Stomach (tissue), 4 donors: ENCODE measurements at regions not wholly inside any gene's neighbourhood (a gene's known extent, or its start where the extent isn't known, plus 50 kb on each side); places are given as distances from the start of the nearest gene placed in this dataset.

Source experiments
- POLR2A ChIP-seq, 4 donors: fragments of 450-650 bp; IDR thresholded peaks; one replicate each; pipeline ENCODE4 v1.6.1; 2016; ENCODE audit warnings: antibody characterized with exemption in 4 of 4, control low read depth in 2 of 4, mild to moderate bottlenecking in 1 of 4, moderate library complexity in 1 of 4
- TF ChIP-seq, protein P1 (sequence below), 7 experiments: fragments of 450-650 bp in 4 of 7; fragments of 200-600 bp in 3 of 7; sonication (generic) in 3 of 7; IDR thresholded peaks; one replicate each; pipeline ENCODE4 v1.5.1; 2016 to 2019; ENCODE audit warnings: antibody characterized with exemption in 7 of 7, control low read depth in 2 of 7, mild to moderate bottlenecking in 1 of 7

DNA sequence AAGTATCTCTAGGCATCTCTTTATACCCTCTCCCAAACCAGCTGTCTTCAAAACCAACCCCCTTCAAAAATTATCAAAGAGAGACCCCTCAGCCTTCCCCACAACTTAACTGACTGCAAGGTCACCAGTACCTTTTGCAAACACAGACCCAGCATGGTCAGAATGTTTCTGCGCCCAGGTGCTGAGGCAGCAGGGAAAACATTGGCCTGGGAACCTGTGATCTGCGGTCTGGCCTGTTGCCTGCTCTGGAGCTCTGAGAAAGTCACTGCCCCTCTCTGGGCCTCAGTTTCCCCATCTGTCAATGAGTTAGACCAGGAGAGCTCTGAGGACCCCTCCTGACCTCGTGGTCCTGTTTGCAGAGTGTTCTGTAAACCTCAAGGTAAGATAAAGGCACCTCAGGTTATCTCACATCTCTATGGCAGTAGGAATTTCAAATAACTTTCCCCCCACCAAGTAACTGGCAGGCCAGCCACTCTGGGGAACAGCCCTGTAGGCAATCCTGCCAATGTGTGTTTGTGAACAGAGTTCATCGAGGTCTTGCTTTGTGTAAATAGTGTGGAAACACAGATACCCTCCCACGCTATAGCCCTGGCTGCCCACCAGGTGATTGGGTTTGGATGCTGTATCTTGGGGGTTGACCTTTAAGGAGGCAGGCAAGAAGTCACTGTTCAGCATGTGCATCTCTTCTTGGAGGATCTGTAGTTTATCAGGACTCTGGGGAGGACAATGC, 50.0 kb upstream of the SMAD6 start:
- no peak for TF ChIP-seq POLR2A (IDR thresholded peaks at IDR 0.05)
- TF ChIP-seq, protein P1, sequence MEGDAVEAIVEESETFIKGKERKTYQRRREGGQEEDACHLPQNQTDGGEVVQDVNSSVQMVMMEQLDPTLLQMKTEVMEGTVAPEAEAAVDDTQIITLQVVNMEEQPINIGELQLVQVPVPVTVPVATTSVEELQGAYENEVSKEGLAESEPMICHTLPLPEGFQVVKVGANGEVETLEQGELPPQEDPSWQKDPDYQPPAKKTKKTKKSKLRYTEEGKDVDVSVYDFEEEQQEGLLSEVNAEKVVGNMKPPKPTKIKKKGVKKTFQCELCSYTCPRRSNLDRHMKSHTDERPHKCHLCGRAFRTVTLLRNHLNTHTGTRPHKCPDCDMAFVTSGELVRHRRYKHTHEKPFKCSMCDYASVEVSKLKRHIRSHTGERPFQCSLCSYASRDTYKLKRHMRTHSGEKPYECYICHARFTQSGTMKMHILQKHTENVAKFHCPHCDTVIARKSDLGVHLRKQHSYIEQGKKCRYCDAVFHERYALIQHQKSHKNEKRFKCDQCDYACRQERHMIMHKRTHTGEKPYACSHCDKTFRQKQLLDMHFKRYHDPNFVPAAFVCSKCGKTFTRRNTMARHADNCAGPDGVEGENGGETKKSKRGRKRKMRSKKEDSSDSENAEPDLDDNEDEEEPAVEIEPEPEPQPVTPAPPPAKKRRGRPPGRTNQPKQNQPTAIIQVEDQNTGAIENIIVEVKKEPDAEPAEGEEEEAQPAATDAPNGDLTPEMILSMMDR (IDR thresholded peaks at IDR 0.05): no peak
